ENCODE measurements at regions not wholly inside any gene's neighbourhood (a gene's known extent, or its start where the extent isn't known, plus 50 kb on each side); places are given as distances from the start of the nearest gene placed in this dataset.

DNA sequence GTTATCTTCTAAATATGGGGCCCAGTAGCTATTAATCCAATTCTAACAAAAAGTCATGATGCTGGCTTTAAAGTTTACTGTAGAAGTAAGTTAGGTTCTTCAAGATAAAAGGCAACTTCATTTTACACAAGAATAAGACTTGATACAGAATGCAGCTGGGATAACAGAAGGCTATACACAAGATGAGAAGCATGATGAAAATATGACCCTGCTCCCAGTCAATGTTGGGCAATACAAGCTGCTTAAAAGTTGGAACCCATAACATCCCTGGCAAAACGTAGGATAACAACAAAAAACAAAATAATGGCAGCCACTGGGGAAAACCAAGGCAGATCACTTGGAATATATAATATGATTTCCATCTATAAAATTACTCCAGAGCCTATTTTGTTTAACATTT is 87.6 kb upstream of the RSPO3 start:
- 80 to 91% methylated on average over 1 of the region's 1 CpG for WGBS, 2 donors
- H3K4me1 ChIP-seq: no peaks in the 10 kb centered on the region
- intact Hi-C loops (cut with DNase I; ENCODE audit: low total_unique reads): no loop called here
- H3K27me3 ChIP-seq: no peaks in the 10 kb centered on the region
- TF ChIP-seq, protein P1, sequence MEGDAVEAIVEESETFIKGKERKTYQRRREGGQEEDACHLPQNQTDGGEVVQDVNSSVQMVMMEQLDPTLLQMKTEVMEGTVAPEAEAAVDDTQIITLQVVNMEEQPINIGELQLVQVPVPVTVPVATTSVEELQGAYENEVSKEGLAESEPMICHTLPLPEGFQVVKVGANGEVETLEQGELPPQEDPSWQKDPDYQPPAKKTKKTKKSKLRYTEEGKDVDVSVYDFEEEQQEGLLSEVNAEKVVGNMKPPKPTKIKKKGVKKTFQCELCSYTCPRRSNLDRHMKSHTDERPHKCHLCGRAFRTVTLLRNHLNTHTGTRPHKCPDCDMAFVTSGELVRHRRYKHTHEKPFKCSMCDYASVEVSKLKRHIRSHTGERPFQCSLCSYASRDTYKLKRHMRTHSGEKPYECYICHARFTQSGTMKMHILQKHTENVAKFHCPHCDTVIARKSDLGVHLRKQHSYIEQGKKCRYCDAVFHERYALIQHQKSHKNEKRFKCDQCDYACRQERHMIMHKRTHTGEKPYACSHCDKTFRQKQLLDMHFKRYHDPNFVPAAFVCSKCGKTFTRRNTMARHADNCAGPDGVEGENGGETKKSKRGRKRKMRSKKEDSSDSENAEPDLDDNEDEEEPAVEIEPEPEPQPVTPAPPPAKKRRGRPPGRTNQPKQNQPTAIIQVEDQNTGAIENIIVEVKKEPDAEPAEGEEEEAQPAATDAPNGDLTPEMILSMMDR (IDR thresholded peaks at IDR 0.05): no peak
- TF ChIP-seq POLR2A (IDR thresholded peaks at IDR 0.05): no peak
- no peak for DNase-seq
- no peak overlapping the region for H3K27ac ChIP-seq
- H3K36me3 ChIP-seq (ENCODE audit: low read depth, missing control alignments): no peaks in the 10 kb centered on the region
- no peaks in the 10 kb centered on the region for H3K9me3 ChIP-seq
- no peak overlapping the region for H3K4me3 ChIP-seq

- intact Hi-C loops (cut with DNase I; ENCODE audit: low total_unique reads): no loop called here
- Histone ChIP-seq H3K27me3 (no peaks in the 10 kb centered on the region), H3K36me3 (ENCODE audit: low read depth, missing control alignments) (no peaks in the 10 kb centered on the region), H3K27ac (no peak overlapping the region), H3K4me1 (no peaks in the 10 kb centered on the region), H3K4me3 (no peak overlapping the region), H3K9me3 (no peaks in the 10 kb centered on the region)
- 53 to 60% methylated on average over 1 of the region's 1 CpG for WGBS, 2 donors
- no peak for TF ChIP-seq POLR2A (IDR thresholded peaks at IDR 0.05)
- TF ChIP-seq, protein P1 (IDR thresholded peaks at IDR 0.05): no peak
- no peak for DNase-seq
Measured at GRCh38 chr6:127031511-127031910, 87.0 kb upstream of the RSPO3 start.

DNA sequence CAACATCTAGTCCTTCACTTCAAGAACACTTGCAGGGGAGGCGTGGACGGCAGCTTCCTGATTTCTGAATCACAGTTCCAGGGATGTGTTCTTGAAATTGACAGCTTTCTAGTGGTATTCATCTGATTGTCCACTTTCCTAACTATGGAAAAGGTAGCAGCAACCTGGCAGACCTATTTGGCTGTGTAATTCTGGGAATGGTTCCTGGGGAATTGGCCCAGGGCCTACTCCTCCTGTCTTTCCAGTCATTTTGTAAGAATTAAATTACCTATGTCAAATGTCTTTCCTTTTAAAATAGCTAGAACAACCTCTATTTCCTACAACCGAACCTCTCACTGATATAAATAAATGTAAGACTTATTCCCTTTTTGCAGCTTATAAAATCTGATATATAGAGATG is 85.5 kb upstream of the RSPO3 start:
- 92 to 93% methylated on average over 3 of the region's 3 CpGs for WGBS, 2 donors
- Histone ChIP-seq H3K4me3 (no peak overlapping the region), H3K27me3 (no peaks in the 10 kb centered on the region), H3K27ac (no peak overlapping the region), H3K9me3 (no peaks in the 10 kb centered on the region), H3K4me1 (no peaks in the 10 kb centered on the region), H3K36me3 (ENCODE audit: low read depth, missing control alignments) (no peaks in the 10 kb centered on the region)
- no peak for TF ChIP-seq POLR2A (IDR thresholded peaks at IDR 0.05)
- TF ChIP-seq, protein P1 (IDR thresholded peaks at IDR 0.05): no peak
- intact Hi-C loops (cut with DNase I; ENCODE audit: low total_unique reads): no loop called here
- no peak for DNase-seq

DNA sequence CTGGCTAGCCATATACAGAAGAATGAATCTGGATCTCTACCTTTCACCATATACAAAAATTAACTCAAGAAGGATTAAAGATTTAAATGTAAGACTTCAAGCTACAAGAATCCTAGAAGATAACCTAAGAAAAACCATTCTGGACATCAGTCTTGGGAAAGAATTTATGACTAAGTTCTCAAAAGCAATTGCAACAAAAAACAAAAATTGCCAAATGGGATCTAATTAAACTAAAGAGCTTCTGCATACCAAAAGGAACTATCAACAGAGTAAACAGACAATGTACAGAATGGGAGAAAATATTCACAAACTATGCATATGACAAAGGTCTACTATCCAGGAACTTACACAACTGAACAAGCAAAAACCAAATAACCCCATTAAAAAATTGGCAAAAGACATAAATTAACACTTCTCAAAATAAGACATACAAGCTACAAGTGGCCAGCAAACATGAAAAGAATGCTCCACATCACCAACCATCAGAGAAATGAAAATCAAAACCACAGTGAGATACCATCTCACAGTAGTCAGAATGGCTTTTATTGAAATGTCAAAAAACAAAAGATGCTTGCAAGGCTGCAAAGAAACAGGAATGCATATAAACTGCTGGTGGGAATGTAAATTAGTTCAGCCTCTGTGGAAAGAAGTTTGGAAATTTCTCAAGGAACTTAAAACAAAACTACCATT is 66.8 kb upstream of the RSPO3 start:
- Histone ChIP-seq H3K27me3 (no peaks in the 10 kb centered on the region), H3K4me3 (no peak overlapping the region), H3K36me3 (ENCODE audit: low read depth, missing control alignments) (no peaks in the 10 kb centered on the region), H3K9me3 (no peaks in the 10 kb centered on the region), H3K4me1 (no peaks in the 10 kb centered on the region), H3K27ac (no peak overlapping the region)
- no peak for TF ChIP-seq POLR2A (IDR thresholded peaks at IDR 0.05)
- TF ChIP-seq, protein P1 (IDR thresholded peaks at IDR 0.05): no peak
- DNase-seq: no peak
- intact Hi-C loops (cut with DNase I; ENCODE audit: low total_unique reads): no loop called here
